ENCODE measurements at regions not wholly inside any gene's neighbourhood (a gene's known extent, or its start where the extent isn't known, plus 50 kb on each side); places are given as distances from the start of the nearest gene placed in this dataset.

DNA sequence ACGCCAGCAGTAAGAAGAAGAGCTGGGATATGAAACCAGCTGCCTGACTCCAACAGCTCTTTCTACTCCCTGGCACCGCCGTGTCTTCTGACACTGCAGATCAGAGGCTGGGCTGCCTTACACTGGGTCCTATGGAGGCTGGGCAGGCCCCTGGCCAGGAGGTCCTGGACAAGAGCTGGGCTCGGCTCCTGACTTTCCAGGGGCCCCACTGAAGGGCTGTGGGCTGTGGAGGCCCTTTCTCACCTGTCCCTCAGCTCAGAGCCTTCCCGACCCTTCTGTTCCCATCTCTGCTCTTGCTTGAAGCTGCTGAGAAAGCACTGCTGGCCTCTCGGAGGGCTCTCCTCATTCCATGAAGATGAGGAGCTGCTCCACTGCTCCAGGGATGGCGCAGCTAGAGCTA is 85.9 kb upstream of the UNC5B start:
- TF ChIP-seq EZH2phosphoT487 (IDR thresholded peaks at IDR 0.05; ENCODE audit: insufficient read depth, low read depth) (no peak), EZH2 (IDR thresholded peaks at IDR 0.05; ENCODE audit: insufficient read depth, poor library complexity, severe bottlenecking) (no peak)
